OCI-LY1 (cell line): ENCODE measurements at regions not wholly inside any gene's neighbourhood (a gene's known extent, or its start where the extent isn't known, plus 50 kb on each side); places are given as distances from the start of the nearest gene placed in this dataset.

Experiments
- H2AFZ ChIP-seq: fragments of 200-600 bp; sonication (generic), shearing (Covaris generic); 2 replicates; pipeline ENCODE4 v1.6.0; 2014; ENCODE audit warnings: antibody characterized with exemption, mild to moderate bottlenecking, low read length
- H3F3A ChIP-seq: fragments of 200-600 bp; sonication (generic), shearing (Covaris generic); 2 replicates; pipeline ENCODE4 v1.6.0; 2014; ENCODE audit warnings: mild to moderate bottlenecking, antibody characterized with exemption, low read length, moderate library complexity; ENCODE audit not compliant: insufficient read depth
- H3K27ac ChIP-seq: fragments of 200-600 bp; sonication (generic); 2 replicates; pipeline ENCODE4 v1.5.1; 2014; ENCODE audit warnings: low read length, mixed run types, mild to moderate bottlenecking, low read depth; ENCODE audit not compliant: poor library complexity, severe bottlenecking
- H3K27me3 ChIP-seq: fragments of 200-600 bp; sonication (generic); 2 replicates; pipeline ENCODE4 v1.6.0; 2014; ENCODE audit warnings: antibody characterized with exemption, mild to moderate bottlenecking, low read length, moderate library complexity; ENCODE audit not compliant: insufficient read depth
- H3K36me3 ChIP-seq: fragments of 200-600 bp; sonication (generic); 2 replicates; pipeline ENCODE4 v1.6.1; 2014; ENCODE audit warnings: mild to moderate bottlenecking, antibody characterized with exemption, low read length, moderate library complexity, mixed read lengths; ENCODE audit not compliant: insufficient read depth
- H3K4me1 ChIP-seq: fragments of 200-600 bp; sonication (generic); 2 replicates; pipeline ENCODE4 v1.5.1; 2014; ENCODE audit warnings: mild to moderate bottlenecking, low read length, moderate library complexity; ENCODE audit not compliant: insufficient read depth, severe bottlenecking
- H3K4me2 ChIP-seq: fragments of 200-600 bp; sonication (generic), shearing (Covaris generic); 2 replicates; pipeline ENCODE4 v1.6.1; 2014; ENCODE audit warnings: low read length
- H3K4me3 ChIP-seq: fragments of 200-600 bp; sonication (generic); 2 replicates; pipeline ENCODE4 v1.5.1; 2014; ENCODE audit warnings: low read length, low read depth, mild to moderate bottlenecking, mixed read lengths; ENCODE audit not compliant: poor library complexity, severe bottlenecking
- H3K79me2 ChIP-seq: fragments of 200-600 bp; shearing (Covaris generic); 2 replicates; pipeline ENCODE4 v1.6.1; 2016; ENCODE audit warnings: mixed run types, low read length, mixed read lengths; ENCODE audit not compliant: insufficient read depth
- H3K9ac ChIP-seq: fragments of 200-600 bp; sonication (generic), shearing (Covaris generic); 2 replicates; pipeline ENCODE4 v1.6.1; 2014; ENCODE audit warnings: mild to moderate bottlenecking, low read length, mixed read lengths
- H3K9me2 ChIP-seq: fragments of 200-600 bp; sonication (generic), shearing (Covaris generic); 2 replicates; pipeline ENCODE4 v1.6.1; 2014; ENCODE audit warnings: low read depth, mild to moderate bottlenecking, low read length, mixed read lengths
- H3K9me3 ChIP-seq: fragments of 200-600 bp; shearing (Covaris generic); 2 replicates; pipeline ENCODE4 v1.6.1; 2014; ENCODE audit warnings: low read length, mixed read lengths
- H4K20me1 ChIP-seq: fragments of 200-600 bp; sonication (generic), shearing (Covaris generic); 2 replicates; pipeline ENCODE4 v1.6.0; 2016; ENCODE audit warnings: mild to moderate bottlenecking, low read length; ENCODE audit not compliant: insufficient read depth
- CTCF ChIP-seq: fragments of 200-600 bp; sonication (generic), shearing (Covaris generic); IDR thresholded peaks from 2 replicates; pipeline ENCODE4 v1.5.1; 2017; ENCODE audit warnings: mild to moderate bottlenecking, antibody characterized with exemption, low read length, moderate library complexity, mixed read lengths
- EZH2 ChIP-seq: fragments of 200-600 bp; sonication (generic), shearing (Covaris generic); IDR thresholded peaks from 2 replicates; pipeline ENCODE4 v1.8.0; 2017; ENCODE audit warnings: borderline replicate concordance, mixed run types, mild to moderate bottlenecking, antibody characterized with exemption, low read length, moderate library complexity, mixed read lengths

GRCh38 chr1:200275415-200275814, 134.4 kb downstream of the ZNF281 start:
- H4K20me1 ChIP-seq: no peaks in the 10 kb centered on the region
- no peaks in the 10 kb centered on the region for H3K4me1 ChIP-seq
- no peaks in the 10 kb centered on the region for H3K9me3 ChIP-seq
- H3K4me2 ChIP-seq: no peak overlapping the region
- TF ChIP-seq CTCF (no peak), EZH2 (no peak)
- H2AFZ ChIP-seq: no peak overlapping the region
- H3K4me3 ChIP-seq: no peak overlapping the region
- H3K27ac ChIP-seq: no peak overlapping the region
- no peaks in the 10 kb centered on the region for H3K36me3 ChIP-seq
- peaks cover 3% of the 10 kb centered on the region; the same call in 1 of the 2 replicates for H3K27me3 ChIP-seq
- H3K79me2 ChIP-seq: no peaks in the 10 kb centered on the region
- H3F3A ChIP-seq: no peaks in the 10 kb centered on the region
- no peaks in the 10 kb centered on the region for H3K9me2 ChIP-seq
- H3K9ac ChIP-seq: no peak overlapping the region

GRCh38 chr1:200274116-200274515, 135.7 kb downstream of the ZNF281 start:
- Histone ChIP-seq H3K4me2 (no peak overlapping the region), H3F3A (no peaks in the 10 kb centered on the region), H3K4me3 (no peak overlapping the region), H4K20me1 (no peaks in the 10 kb centered on the region), H3K36me3 (no peaks in the 10 kb centered on the region), H3K9me2 (no peaks in the 10 kb centered on the region), H3K27me3 (peaks cover 3% of the 10 kb centered on the region; the same call in 1 of the 2 replicates), H2AFZ (no peak overlapping the region), H3K9me3 (no peaks in the 10 kb centered on the region), H3K9ac (no peak overlapping the region), H3K27ac (no peak overlapping the region), H3K4me1 (no peaks in the 10 kb centered on the region), H3K79me2 (no peaks in the 10 kb centered on the region)
- TF ChIP-seq CTCF (no peak), EZH2 (no peak)

- Histone ChIP-seq H3F3A (no peaks in the 10 kb centered on the region), H4K20me1 (no peaks in the 10 kb centered on the region), H3K9me3 (no peaks in the 10 kb centered on the region), H3K9ac (no peak overlapping the region), H3K9me2 (no peaks in the 10 kb centered on the region), H3K27me3 (no peaks in the 10 kb centered on the region), H3K4me3 (no peak overlapping the region), H3K79me2 (no peaks in the 10 kb centered on the region), H3K4me2 (no peak overlapping the region), H3K27ac (no peak overlapping the region), H3K4me1 (no peaks in the 10 kb centered on the region), H2AFZ (no peak overlapping the region), H3K36me3 (no peaks in the 10 kb centered on the region)
- TF ChIP-seq EZH2: no peak
- TF ChIP-seq CTCF: no peak
These were observed 137.3 kb downstream of the ZNF281 start for GRCh38 chr1:200272481-200273068.
